GM10248 (cell line): ENCODE measurements at regions not wholly inside any gene's neighbourhood (a gene's known extent, or its start where the extent isn't known, plus 50 kb on each side); places are given as distances from the start of the nearest gene placed in this dataset.
"Not testable (repeated sequence)": the region's sequence is repeated elsewhere in the genome, so short reads cannot be mapped to it uniquely, and the experiment has no call there.

ENCODE experiments used
- CTCF ChIA-PET: fragments of 300-600 bp; sonication (Branson Sonifier 250); formaldehyde crosslinking; extraction: SDS; loops from one replicate; lab custom pipeline; 2021; ENCODE audit warnings: antibody characterized with exemption; lab: Yijun Ruan, JAX
- POLR2A ChIA-PET: fragments of 350-650 bp; sonication (Branson Sonifier 250); formaldehyde crosslinking; extraction: SDS; loops from one replicate; lab custom pipeline; 2020; ENCODE audit warnings: antibody characterized with exemption; lab: Yijun Ruan, JAX
- DNase-seq: peaks from one replicate; pipeline ENCODE4 v3.0.0; 2012; ENCODE audit errors: extremely low spot score
- CTCF ChIP-seq: IDR thresholded peaks from 2 replicates; pipeline ENCODE4 v1.5.1; 2012; ENCODE audit warnings: mild to moderate bottlenecking, low read depth; ENCODE audit errors: extremely low read depth, missing control alignments, control extremely low read depth

- ChIA-PET CTCF (interaction anchor here (1.3 kb wide), 1 partner anchor 76 kb away, joined by 3 read pairs; no protein-coding TSS in a partner anchor), POLR2A (no interaction called here)
- no peak for DNase-seq
- TF ChIP-seq CTCF, result no peak
Observed at GRCh38 chr14:105745433-105746123, 219.2 kb downstream of the TMEM121 start.

GRCh38 chr14:105746124-105746514, 219.7 kb downstream of the TMEM121 start:
- DNase-seq, result no peak
- ChIA-PET CTCF (interaction anchor here (1.3 kb wide), 1 partner anchor 75 kb away, joined by 3 read pairs; no protein-coding TSS in a partner anchor), POLR2A (no interaction called here)
- no peak for TF ChIP-seq CTCF

DNA sequence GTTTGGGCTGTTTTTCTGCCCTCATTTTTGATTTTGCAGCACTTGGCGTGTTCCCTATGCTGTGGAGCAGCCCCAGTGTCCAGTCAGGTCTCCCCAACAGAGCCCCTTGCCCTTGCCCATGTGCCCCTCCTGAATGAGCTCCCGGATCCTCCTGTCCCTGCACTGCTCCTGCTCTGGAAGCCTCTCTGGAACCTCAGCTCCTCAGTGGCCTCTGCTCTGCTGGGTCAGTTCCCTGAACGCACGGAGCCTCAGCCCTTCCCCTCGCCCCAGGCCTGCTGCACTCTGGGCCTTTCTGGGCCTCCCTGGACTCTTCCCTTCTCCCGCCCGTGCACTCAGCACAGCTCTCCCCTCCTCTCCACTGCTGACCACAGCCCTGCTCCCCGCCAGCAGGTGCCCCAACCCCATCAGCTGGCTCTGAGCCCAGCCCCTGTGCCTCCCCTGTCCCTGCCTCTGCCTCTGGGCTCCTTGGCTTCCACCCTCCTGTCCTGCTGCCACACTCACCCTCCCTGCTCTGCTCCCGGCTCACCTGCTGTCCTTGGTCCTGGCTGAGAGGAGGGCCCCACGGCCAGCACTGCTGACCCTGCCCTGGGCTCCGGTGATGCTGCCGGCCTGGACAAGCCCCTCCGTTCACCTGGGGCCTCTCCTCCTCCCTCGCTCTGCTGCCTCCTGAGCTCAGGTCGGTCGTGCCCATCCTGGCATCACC, 220.6 kb downstream of the TMEM121 start:
- CTCF ChIA-PET, result interaction anchor here (1.3 kb wide), 1 partner anchor 75 kb away, joined by 3 read pairs; no protein-coding TSS in a partner anchor
- POLR2A ChIA-PET, DNase-seq: not testable (repeated sequence)

GRCh38 chr14:105747503-105748203, 221.3 kb downstream of the TMEM121 start:
- CTCF ChIA-PET, POLR2A ChIA-PET, DNase-seq: not testable (repeated sequence)

DNA sequence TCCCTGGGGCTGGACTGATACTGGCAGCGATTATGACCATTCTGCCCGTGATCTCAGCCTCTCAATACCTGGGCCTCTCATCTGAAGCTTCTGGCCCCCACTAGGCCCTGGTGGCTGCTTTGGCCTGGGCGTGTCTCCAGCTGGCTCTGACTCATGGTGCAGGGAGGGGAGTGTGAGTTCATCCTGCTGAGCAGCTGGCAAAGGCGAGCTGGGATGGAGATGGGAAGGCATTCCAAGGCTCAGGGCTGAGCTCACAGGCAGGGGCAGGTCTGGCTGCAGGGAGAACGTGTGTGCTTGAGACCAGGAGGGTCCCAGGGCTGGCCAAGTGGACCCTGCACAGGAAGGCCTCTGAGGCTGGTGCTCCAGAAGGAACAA, 221.8 kb downstream of the TMEM121 start:
- TF ChIP-seq CTCF, result no peak
- DNase-seq, result no peak
- POLR2A ChIA-PET, result no interaction called here
- CTCF ChIA-PET, result no interaction called here

GRCh38 chr14:105748710-105749109, 222.3 kb downstream of the TMEM121 start:
- DNase-seq, CTCF ChIA-PET, POLR2A ChIA-PET: not testable (repeated sequence)

- DNase-seq, CTCF ChIA-PET, POLR2A ChIA-PET: not testable (repeated sequence)
Observed at GRCh38 chr14:105749870-105750541, 223.6 kb downstream of the TMEM121 start.

GRCh38 chr14:105751291-105751751, 224.9 kb downstream of the TMEM121 start:
- DNase-seq, CTCF ChIA-PET, POLR2A ChIA-PET: not testable (repeated sequence)

DNA sequence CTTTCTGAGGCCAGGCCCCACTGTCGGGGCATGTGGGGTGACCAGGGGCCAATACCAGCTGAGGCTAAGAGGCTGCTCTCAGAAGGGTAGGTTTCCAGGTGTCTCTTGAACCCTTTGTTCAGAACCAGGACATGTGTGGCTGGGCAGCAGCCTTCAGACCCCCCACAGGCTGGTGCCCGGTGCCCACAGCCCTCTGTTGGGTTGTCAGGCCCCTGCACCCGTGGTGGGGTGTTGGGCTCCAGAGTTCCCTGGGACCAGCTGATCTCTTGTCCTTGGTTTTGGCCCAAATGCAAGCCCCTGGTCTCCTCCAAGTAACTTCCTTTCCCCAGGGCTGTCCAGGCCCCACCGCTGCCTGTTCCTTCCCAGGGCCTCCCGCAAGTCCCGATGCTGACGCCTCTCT, 226.0 kb downstream of the TMEM121 start:
- POLR2A ChIA-PET, DNase-seq, CTCF ChIA-PET: not testable (repeated sequence)
